Thyroid gland (tissue), 4 donors: ENCODE measurements at regions not wholly inside any gene's neighbourhood (a gene's known extent, or its start where the extent isn't known, plus 50 kb on each side); places are given as distances from the start of the nearest gene placed in this dataset.

ENCODE experiments used
- POLR2A ChIP-seq, 2 donors: fragments of 450-650 bp; IDR thresholded peaks; one replicate each; pipeline ENCODE4 v1.6.1; 2017; ENCODE audit warnings: antibody characterized with exemption in 2 of 2, mild to moderate bottlenecking in 2 of 2, moderate library complexity in 1 of 2
- TF ChIP-seq, protein P1 (sequence below), 6 experiments: fragments of 200-600 bp in 3 of 6; fragments of 450-650 bp in 3 of 6; sonication (generic) in 3 of 6; IDR thresholded peaks; one replicate each; pipeline ENCODE4 v1.5.1; 2016 to 2019; ENCODE audit warnings: antibody characterized with exemption in 6 of 6, mild to moderate bottlenecking in 2 of 6, inconsistent platforms in 1 of 6, moderate library complexity in 1 of 6

DNA sequence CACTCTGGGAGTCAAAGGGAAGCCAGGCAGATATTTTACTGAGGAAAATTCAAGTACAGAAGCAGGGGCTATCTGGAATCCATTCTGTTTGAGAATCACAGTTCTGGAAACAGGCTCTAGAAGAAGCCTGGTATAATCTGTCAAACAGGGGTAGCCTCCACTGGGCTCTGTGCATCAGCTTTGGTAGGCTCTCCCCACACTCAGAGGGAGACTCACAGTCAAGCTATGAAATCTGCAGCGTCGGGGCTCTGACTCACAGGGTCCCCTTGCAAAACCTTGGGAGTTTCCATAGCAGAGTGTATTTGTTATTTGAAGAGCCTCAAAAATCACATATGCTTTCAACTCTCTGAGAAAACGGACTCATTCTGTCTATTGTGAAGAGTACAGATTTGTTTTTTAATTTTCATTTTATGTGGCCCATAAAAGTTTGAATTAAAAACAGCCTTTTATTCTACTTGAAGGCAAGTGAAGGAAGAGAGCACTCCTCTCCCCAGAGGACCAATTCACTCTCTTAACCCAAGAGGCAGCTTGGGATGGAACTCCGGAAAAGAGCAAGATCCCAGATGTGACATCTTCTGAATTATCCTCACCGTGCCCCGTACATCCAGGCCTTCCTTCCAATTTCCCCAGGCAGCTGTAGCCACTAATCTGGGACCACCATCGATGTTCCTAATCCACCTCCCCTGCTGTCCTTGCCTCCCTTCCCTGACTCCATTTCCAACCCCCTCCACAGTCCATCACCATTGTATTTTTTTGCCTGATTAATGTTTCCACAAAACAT lies 590.9 kb upstream of the MGMT start:
- TF ChIP-seq, protein P1, sequence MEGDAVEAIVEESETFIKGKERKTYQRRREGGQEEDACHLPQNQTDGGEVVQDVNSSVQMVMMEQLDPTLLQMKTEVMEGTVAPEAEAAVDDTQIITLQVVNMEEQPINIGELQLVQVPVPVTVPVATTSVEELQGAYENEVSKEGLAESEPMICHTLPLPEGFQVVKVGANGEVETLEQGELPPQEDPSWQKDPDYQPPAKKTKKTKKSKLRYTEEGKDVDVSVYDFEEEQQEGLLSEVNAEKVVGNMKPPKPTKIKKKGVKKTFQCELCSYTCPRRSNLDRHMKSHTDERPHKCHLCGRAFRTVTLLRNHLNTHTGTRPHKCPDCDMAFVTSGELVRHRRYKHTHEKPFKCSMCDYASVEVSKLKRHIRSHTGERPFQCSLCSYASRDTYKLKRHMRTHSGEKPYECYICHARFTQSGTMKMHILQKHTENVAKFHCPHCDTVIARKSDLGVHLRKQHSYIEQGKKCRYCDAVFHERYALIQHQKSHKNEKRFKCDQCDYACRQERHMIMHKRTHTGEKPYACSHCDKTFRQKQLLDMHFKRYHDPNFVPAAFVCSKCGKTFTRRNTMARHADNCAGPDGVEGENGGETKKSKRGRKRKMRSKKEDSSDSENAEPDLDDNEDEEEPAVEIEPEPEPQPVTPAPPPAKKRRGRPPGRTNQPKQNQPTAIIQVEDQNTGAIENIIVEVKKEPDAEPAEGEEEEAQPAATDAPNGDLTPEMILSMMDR (IDR thresholded peaks at IDR 0.05), result no peak
- TF ChIP-seq POLR2A (IDR thresholded peaks at IDR 0.05), result no peak
